ENCODE measurements at regions not wholly inside any gene's neighbourhood (a gene's known extent, or its start where the extent isn't known, plus 50 kb on each side); places are given as distances from the start of the nearest gene placed in this dataset.
"Not testable (repeated sequence)": the region's sequence is repeated elsewhere in the genome, so short reads cannot be mapped to it uniquely, and the experiment has no call there.

DNA sequence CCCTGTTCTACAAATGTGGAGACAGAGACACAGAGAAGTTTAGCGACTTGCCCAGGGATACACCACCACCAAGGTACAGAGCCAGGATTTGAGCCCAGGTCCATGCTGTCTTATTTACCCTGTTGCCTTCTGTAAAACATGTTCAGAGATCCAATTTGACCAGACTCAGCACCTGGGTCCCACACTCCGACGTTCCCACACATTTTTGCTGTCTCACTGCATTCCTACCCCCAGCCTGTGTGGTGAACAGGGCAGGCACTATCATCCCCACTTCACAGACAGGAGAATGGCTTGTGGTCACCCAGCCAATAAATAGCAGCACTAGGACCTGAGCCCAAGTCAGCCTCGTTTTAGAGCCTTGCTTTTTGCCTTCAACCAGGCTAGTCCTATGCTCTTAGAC lies 102.8 kb downstream of the PJA1 start:
- no peaks in the 10 kb centered on the region for H3F3A ChIP-seq (ENCODE audit: control insufficient read depth, insufficient read depth)
- H3K4me3 ChIP-seq (ENCODE audit: low read length) = no peak overlapping the region
- H3K9me2 ChIP-seq (replicated peaks; ENCODE audit: control insufficient read depth, low read length) = no peaks in the 10 kb centered on the region
- no peaks in the 10 kb centered on the region for H3K9me3 ChIP-seq (ENCODE audit: control insufficient read depth, insufficient read depth, low read length)
- H3K36me3 ChIP-seq (ENCODE audit: control insufficient read depth, low read length) = no peaks in the 10 kb centered on the region
- no peak overlapping the region for H3K4me2 ChIP-seq (ENCODE audit: low read length)
- no peaks in the 10 kb centered on the region for H3K27me3 ChIP-seq (ENCODE audit: control insufficient read depth, low read length)
- no peaks in the 10 kb centered on the region for H3K79me2 ChIP-seq (ENCODE audit: control insufficient read depth, low read length)
- H3K4me1 ChIP-seq (ENCODE audit: control insufficient read depth, low read length) = no peaks in the 10 kb centered on the region
- H3K27ac ChIP-seq (ENCODE audit: low read depth, low read length) = no peak overlapping the region
- TF ChIP-seq EZH2phosphoT487 (IDR thresholded peaks at IDR 0.05; ENCODE audit: borderline replicate concordance, low read length) = no peak
- TF ChIP-seq, protein P1, sequence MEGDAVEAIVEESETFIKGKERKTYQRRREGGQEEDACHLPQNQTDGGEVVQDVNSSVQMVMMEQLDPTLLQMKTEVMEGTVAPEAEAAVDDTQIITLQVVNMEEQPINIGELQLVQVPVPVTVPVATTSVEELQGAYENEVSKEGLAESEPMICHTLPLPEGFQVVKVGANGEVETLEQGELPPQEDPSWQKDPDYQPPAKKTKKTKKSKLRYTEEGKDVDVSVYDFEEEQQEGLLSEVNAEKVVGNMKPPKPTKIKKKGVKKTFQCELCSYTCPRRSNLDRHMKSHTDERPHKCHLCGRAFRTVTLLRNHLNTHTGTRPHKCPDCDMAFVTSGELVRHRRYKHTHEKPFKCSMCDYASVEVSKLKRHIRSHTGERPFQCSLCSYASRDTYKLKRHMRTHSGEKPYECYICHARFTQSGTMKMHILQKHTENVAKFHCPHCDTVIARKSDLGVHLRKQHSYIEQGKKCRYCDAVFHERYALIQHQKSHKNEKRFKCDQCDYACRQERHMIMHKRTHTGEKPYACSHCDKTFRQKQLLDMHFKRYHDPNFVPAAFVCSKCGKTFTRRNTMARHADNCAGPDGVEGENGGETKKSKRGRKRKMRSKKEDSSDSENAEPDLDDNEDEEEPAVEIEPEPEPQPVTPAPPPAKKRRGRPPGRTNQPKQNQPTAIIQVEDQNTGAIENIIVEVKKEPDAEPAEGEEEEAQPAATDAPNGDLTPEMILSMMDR (IDR thresholded peaks at IDR 0.05; ENCODE audit: low read depth, low read length, poor library complexity, severe bottlenecking) = no peak
- H4K20me1 ChIP-seq (ENCODE audit: control insufficient read depth, insufficient read depth, low read depth, low read length) = no peaks in the 10 kb centered on the region

DNA sequence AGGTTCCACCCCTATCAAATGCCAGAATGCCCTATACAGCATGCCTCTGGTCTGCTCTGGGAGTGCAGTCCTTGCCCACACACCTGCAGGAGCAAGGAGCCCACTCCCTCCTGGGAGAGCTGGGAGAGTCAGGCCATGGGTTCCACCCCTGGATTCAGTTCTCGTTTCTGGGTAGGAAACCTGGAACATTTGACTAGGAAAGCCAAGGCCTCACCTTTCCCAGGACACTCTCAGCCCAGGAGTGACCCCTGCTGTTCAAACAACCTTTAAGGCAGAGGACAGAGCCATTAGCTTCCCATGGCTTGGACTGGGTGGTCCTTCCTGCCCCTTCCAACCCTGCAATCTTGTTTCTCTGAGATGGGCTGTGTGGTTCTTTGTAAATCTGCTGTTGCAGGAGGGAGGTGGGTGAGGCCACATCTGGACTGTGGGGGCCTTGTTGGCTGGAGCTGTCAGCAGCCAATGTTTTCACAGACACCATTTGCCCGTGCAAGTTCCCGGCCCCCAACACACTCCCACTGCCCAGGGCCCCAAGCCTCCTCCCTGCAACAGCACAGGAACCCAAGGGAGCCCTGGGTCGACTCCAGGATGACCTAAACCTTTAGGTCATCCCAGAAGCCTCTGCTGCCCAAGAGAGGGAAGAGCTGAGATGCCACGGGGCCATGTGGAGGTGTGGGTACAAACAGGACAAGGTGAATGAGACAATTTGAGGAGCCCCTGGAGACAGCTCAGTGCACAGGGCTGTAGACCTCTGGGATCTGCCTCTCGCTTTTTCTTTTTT lies 104.4 kb downstream of the PJA1 start:
- Histone ChIP-seq H3K9me2 (replicated peaks; ENCODE audit: control insufficient read depth, low read length) (no peaks in the 10 kb centered on the region), H3K27me3 (ENCODE audit: control insufficient read depth, low read length) (no peaks in the 10 kb centered on the region), H3K27ac (ENCODE audit: low read depth, low read length) (no peak overlapping the region), H3F3A (ENCODE audit: control insufficient read depth, insufficient read depth) (no peaks in the 10 kb centered on the region), H3K36me3 (ENCODE audit: control insufficient read depth, low read length) (no peaks in the 10 kb centered on the region), H3K9me3 (ENCODE audit: control insufficient read depth, insufficient read depth, low read length) (no peaks in the 10 kb centered on the region), H3K4me3 (ENCODE audit: low read length) (no peak overlapping the region), H3K4me2 (ENCODE audit: low read length) (no peak overlapping the region), H3K79me2 (ENCODE audit: control insufficient read depth, low read length) (no peaks in the 10 kb centered on the region), H4K20me1 (ENCODE audit: control insufficient read depth, insufficient read depth, low read depth, low read length) (no peaks in the 10 kb centered on the region), H3K4me1 (ENCODE audit: control insufficient read depth, low read length) (no peaks in the 10 kb centered on the region)
- TF ChIP-seq, protein P1 (IDR thresholded peaks at IDR 0.05; ENCODE audit: low read depth, low read length, poor library complexity, severe bottlenecking) = no peak
- TF ChIP-seq EZH2phosphoT487 (IDR thresholded peaks at IDR 0.05; ENCODE audit: borderline replicate concordance, low read length) = no peak

DNA sequence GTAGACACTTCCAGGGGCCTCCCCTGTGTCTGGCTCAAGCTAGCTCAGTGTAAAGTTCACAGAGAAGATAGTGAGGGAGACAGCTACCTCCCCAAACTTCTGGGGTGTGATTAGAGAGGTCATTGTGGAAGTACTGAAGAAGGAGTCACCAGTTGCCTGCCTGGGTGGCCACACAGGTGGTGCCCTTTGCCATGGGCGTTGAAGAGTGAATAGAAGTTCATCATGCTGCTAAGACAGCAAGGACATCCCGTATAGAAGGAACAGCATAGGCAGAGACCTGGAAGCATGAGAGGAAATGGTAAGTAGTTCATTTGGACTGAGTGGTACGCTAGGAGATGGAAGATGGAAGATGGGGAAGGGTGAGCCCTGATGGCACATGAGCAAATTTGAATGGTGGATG lies 110.1 kb downstream of the PJA1 start:
- Histone ChIP-seq H3K27ac (ENCODE audit: low read depth, low read length) (no peak overlapping the region), H3K4me3 (ENCODE audit: low read length) (no peak overlapping the region), H3K27me3 (ENCODE audit: control insufficient read depth, low read length) (no peaks in the 10 kb centered on the region), H3K9me3 (ENCODE audit: control insufficient read depth, insufficient read depth, low read length) (no peaks in the 10 kb centered on the region), H3K4me2 (ENCODE audit: low read length) (no peak overlapping the region), H3K9me2 (replicated peaks; ENCODE audit: control insufficient read depth, low read length) (no peaks in the 10 kb centered on the region), H3K36me3 (ENCODE audit: control insufficient read depth, low read length) (no peaks in the 10 kb centered on the region), H3F3A (ENCODE audit: control insufficient read depth, insufficient read depth) (no peaks in the 10 kb centered on the region), H3K79me2 (ENCODE audit: control insufficient read depth, low read length) (no peaks in the 10 kb centered on the region), H3K4me1 (ENCODE audit: control insufficient read depth, low read length) (no peaks in the 10 kb centered on the region), H4K20me1 (ENCODE audit: control insufficient read depth, insufficient read depth, low read depth, low read length) (no peaks in the 10 kb centered on the region)
- no peak for TF ChIP-seq EZH2phosphoT487 (IDR thresholded peaks at IDR 0.05; ENCODE audit: borderline replicate concordance, low read length)
- TF ChIP-seq, protein P1 (IDR thresholded peaks at IDR 0.05; ENCODE audit: low read depth, low read length, poor library complexity, severe bottlenecking) = no peak

DNA sequence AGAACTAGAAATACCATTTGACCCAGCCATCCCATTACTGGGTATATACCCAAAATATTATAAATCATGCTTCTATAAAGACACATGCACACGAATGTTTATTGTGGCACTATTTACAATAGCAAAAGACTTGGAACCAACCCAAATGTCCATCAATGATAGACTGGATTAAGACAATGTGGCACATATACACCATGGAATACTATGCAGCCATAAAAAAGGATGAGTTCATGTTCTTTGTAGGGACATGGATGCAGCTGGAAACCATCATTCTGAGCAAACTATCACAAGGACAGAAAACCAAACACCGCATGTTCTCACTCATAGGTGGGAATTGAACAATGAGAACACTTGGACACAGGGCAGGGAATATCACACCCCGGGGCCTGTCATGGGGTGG lies 110.8 kb downstream of the PJA1 start:
- not testable (repeated sequence) for H4K20me1 ChIP-seq (ENCODE audit: control insufficient read depth, insufficient read depth, low read depth, low read length); H3F3A ChIP-seq (ENCODE audit: control insufficient read depth, insufficient read depth); H3K27me3 ChIP-seq (ENCODE audit: control insufficient read depth, low read length); H3K27ac ChIP-seq (ENCODE audit: low read depth, low read length); H3K9me2 ChIP-seq (replicated peaks; ENCODE audit: control insufficient read depth, low read length); H3K36me3 ChIP-seq (ENCODE audit: control insufficient read depth, low read length); H3K4me2 ChIP-seq (ENCODE audit: low read length); H3K4me1 ChIP-seq (ENCODE audit: control insufficient read depth, low read length); H3K79me2 ChIP-seq (ENCODE audit: control insufficient read depth, low read length); H3K9me3 ChIP-seq (ENCODE audit: control insufficient read depth, insufficient read depth, low read length); H3K4me3 ChIP-seq (ENCODE audit: low read length)

All from DOHH2 (cell line).